ENCODE measurements at regions not wholly inside any gene's neighbourhood (a gene's known extent, or its start where the extent isn't known, plus 50 kb on each side); places are given as distances from the start of the nearest gene placed in this dataset.

DNA sequence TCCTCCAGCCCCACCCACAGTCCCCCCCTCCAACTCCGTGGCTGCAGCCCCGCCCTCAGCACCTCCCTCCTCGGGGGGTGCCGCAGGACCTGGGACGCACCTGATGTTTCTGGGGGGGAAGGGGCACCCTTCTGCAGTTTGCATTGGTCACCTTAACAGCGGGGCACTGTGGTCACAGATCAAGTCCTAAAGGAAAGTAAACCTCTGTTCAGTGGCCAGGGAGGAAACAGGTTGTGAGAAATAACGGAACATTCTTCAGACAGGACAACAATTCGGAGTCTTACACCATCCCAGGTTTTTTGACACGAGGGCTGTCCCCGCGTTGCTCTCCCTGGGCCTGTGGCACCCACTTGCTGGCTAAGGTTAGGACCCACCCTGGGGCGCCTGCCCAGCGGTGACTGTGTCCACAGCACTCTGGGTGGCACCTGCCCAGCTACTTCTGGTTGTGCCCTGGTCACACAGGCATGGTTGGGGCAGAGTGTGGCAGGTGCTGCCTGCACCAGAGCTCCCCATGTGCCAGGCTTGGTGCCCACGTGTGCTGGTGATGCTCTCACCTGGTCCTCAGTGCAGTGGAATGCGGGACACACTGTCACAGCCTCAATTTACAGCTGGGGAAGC lies 93.5 kb upstream of the OTOS start:
- intact Hi-C loops (cut with micrococcal nuclease) = loop anchor here (1.0 to 5.0 kb wide), 2 partner anchors 138 to 204 kb away; no protein-coding TSS in a partner anchor
- Histone ChIP-seq H3K4me2 (ENCODE audit: low read length) (peak overlapping the region; percentile 50), H3K4me1 (ENCODE audit: insufficient read depth, low read length) (peaks cover 20% of the 10 kb centered on the region), H3K9me2 (replicated peaks; ENCODE audit: low read length) (no peaks in the 10 kb centered on the region), H3K36me3 (ENCODE audit: low read depth, low read length) (no peaks in the 10 kb centered on the region), H3K4me3 (ENCODE audit: low read length) (peak overlapping the region; percentile 43; the same call in 1 of the 2 replicates), H4K20me1 (ENCODE audit: low read length) (no peaks in the 10 kb centered on the region), H3F3A (ENCODE audit: low read length, unreplicated experiment) (peaks cover 6% of the 10 kb centered on the region), H2AFZ (ENCODE audit: low read length) (no peak overlapping the region), H3K27me3 (ENCODE audit: low read length) (no peaks in the 10 kb centered on the region), H3K9ac (ENCODE audit: low read length) (no peak overlapping the region), H3K79me2 (ENCODE audit: low read length) (no peaks in the 10 kb centered on the region), H3K9me3 (ENCODE audit: low read length) (0 out of 2 replicates have a peak, but pooled peaks cover 3% of the 10 kb centered on the region), H3K27ac (ENCODE audit: low read length) (no peak overlapping the region)
- ChIA-PET POLR2A (ENCODE audit: unreplicated experiment) (interaction anchor here (0.7 kb wide), 1 partner anchor 833 kb away, joined by 4 read pairs; no protein-coding TSS in a partner anchor), CTCF (no interaction called here)
- no peak for TF ChIP-seq EZH2phosphoT487 (IDR thresholded peaks at IDR 0.05; ENCODE audit: borderline replicate concordance, low read length)
- TF ChIP-seq EZH2 (IDR thresholded peaks at IDR 0.05; ENCODE audit: low read length, unreplicated experiment) = no peak
- TF ChIP-seq, protein P1, sequence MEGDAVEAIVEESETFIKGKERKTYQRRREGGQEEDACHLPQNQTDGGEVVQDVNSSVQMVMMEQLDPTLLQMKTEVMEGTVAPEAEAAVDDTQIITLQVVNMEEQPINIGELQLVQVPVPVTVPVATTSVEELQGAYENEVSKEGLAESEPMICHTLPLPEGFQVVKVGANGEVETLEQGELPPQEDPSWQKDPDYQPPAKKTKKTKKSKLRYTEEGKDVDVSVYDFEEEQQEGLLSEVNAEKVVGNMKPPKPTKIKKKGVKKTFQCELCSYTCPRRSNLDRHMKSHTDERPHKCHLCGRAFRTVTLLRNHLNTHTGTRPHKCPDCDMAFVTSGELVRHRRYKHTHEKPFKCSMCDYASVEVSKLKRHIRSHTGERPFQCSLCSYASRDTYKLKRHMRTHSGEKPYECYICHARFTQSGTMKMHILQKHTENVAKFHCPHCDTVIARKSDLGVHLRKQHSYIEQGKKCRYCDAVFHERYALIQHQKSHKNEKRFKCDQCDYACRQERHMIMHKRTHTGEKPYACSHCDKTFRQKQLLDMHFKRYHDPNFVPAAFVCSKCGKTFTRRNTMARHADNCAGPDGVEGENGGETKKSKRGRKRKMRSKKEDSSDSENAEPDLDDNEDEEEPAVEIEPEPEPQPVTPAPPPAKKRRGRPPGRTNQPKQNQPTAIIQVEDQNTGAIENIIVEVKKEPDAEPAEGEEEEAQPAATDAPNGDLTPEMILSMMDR (conservative IDR thresholded peaks at IDR 0.05; ENCODE audit: low read depth, low read length) = no peak
- peak; percentile 18 for ATAC-seq
- BruUV-seq (replicated peaks) = no TSS peak
- no peak for DNase-seq

DNA sequence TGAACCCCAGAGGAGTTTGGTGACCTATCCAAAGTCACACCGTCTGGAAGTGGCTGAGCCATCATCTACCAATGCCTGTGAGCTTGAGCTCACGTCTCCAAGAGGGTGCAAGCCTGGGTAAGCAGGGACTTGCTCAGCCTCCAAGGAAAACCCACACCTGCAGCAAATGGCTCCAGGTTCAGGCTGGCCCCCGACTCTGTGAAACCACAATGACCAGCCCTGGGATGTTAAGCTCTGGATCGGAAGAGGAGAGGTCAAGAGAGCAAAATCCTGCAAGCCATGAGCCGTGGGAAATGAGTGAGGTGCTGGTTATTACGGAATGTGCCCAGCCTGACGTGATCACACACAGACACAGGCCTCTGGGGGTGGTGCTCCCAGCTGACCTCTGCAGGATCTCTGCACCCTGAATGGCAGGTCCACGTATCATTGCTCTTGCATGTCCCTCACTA lies 94.1 kb upstream of the OTOS start:
- H3K79me2 ChIP-seq (ENCODE audit: low read length) = no peaks in the 10 kb centered on the region
- POLR2A ChIA-PET (ENCODE audit: unreplicated experiment) = no interaction called here
- H3K9me2 ChIP-seq (replicated peaks; ENCODE audit: low read length) = no peaks in the 10 kb centered on the region
- H3K9ac ChIP-seq (ENCODE audit: low read length) = no peak overlapping the region
- no peak for ATAC-seq
- no TSS peak for BruUV-seq (replicated peaks)
- H3K4me2 ChIP-seq (ENCODE audit: low read length) = no peak overlapping the region
- intact Hi-C loops (cut with micrococcal nuclease) = loop anchor here (5.0 kb wide), 1 partner anchor 138 kb away; no protein-coding TSS in a partner anchor
- no peaks in the 10 kb centered on the region for H4K20me1 ChIP-seq (ENCODE audit: low read length)
- H3K27ac ChIP-seq (ENCODE audit: low read length) = no peak overlapping the region
- H3K27me3 ChIP-seq (ENCODE audit: low read length) = no peaks in the 10 kb centered on the region
- H3F3A ChIP-seq (ENCODE audit: low read length, unreplicated experiment) = peaks cover 6% of the 10 kb centered on the region
- no peaks in the 10 kb centered on the region for H3K36me3 ChIP-seq (ENCODE audit: low read depth, low read length)
- CTCF ChIA-PET = no interaction called here
- TF ChIP-seq EZH2 (IDR thresholded peaks at IDR 0.05; ENCODE audit: low read length, unreplicated experiment) (no peak), EZH2phosphoT487 (IDR thresholded peaks at IDR 0.05; ENCODE audit: borderline replicate concordance, low read length) (no peak)
- TF ChIP-seq, protein P1 (conservative IDR thresholded peaks at IDR 0.05; ENCODE audit: low read depth, low read length) = no peak
- no peak for DNase-seq
- no peak overlapping the region for H3K4me3 ChIP-seq (ENCODE audit: low read length)
- H3K4me1 ChIP-seq (ENCODE audit: insufficient read depth, low read length) = peaks cover 21% of the 10 kb centered on the region
- no peaks in the 10 kb centered on the region for H3K9me3 ChIP-seq (ENCODE audit: low read length)
- H2AFZ ChIP-seq (ENCODE audit: low read length) = no peak overlapping the region

DNA sequence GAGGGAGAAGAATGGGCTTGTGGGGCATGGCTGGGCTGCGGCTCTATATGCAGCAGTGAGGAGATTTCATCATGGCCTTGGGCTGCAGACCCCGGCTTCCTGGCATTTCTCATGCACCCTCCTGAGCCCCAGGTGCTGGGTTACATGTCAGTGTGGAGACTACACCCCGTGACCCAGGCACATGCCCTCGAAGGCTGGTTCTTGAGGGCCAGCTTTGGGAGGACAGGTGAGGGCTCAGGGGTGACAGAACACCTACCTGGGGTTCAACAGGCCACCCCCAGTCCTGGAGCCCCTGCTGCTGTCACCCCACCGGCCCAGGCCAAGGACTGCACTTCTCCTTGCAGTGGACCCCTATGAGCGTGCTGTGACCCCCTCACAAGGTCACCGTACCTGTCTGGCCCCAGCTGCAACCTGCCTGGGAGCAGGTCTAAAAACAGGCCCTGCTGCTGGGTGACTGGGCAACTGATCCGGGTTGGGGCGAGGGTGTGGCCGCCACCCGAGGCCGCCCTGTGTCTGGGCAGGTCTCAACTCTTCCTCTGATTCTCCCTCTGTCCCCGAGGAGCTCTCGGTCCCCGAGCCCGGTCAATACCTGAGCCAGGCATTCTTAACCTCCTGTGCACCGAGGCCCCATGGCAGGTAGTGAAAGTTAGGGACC lies 94.8 kb upstream of the OTOS start:
- no TSS peak for BruUV-seq (replicated peaks)
- Histone ChIP-seq H3K9me2 (replicated peaks; ENCODE audit: low read length) (no peaks in the 10 kb centered on the region), H3K9me3 (ENCODE audit: low read length) (no peaks in the 10 kb centered on the region), H3K36me3 (ENCODE audit: low read depth, low read length) (no peaks in the 10 kb centered on the region), H3K4me3 (ENCODE audit: low read length) (no peak overlapping the region), H4K20me1 (ENCODE audit: low read length) (no peaks in the 10 kb centered on the region), H3K4me1 (ENCODE audit: insufficient read depth, low read length) (peaks cover 21% of the 10 kb centered on the region), H3K27me3 (ENCODE audit: low read length) (no peaks in the 10 kb centered on the region), H3K27ac (ENCODE audit: low read length) (no peak overlapping the region), H3K79me2 (ENCODE audit: low read length) (no peaks in the 10 kb centered on the region), H3K9ac (ENCODE audit: low read length) (no peak overlapping the region), H2AFZ (ENCODE audit: low read length) (no peak overlapping the region), H3K4me2 (ENCODE audit: low read length) (no peak overlapping the region), H3F3A (ENCODE audit: low read length, unreplicated experiment) (peaks cover 6% of the 10 kb centered on the region)
- no peak for ATAC-seq
- TF ChIP-seq EZH2 (IDR thresholded peaks at IDR 0.05; ENCODE audit: low read length, unreplicated experiment) = no peak
- TF ChIP-seq, protein P1 (conservative IDR thresholded peaks at IDR 0.05; ENCODE audit: low read depth, low read length) = no peak
- intact Hi-C loops (cut with micrococcal nuclease) = no loop called here
- ChIA-PET CTCF (no interaction called here), POLR2A (ENCODE audit: unreplicated experiment) (no interaction called here)
- DNase-seq = no peak
